HG03439 (cell line): ENCODE measurements at regions not wholly inside any gene's neighbourhood (a gene's known extent, or its start where the extent isn't known, plus 50 kb on each side); places are given as distances from the start of the nearest gene placed in this dataset.
"Not testable (repeated sequence)": the region's sequence is repeated elsewhere in the genome, so short reads cannot be mapped to it uniquely, and the experiment has no call there.

Source experiments
- ATAC-seq: cut with Tn5 transposase; IDR thresholded peaks from one replicate; pipeline ENCODE4 v1.9.1; 2021; ENCODE audit warnings: mild to moderate bottlenecking, moderate library complexity; ENCODE audit not compliant: unreplicated experiment

DNA sequence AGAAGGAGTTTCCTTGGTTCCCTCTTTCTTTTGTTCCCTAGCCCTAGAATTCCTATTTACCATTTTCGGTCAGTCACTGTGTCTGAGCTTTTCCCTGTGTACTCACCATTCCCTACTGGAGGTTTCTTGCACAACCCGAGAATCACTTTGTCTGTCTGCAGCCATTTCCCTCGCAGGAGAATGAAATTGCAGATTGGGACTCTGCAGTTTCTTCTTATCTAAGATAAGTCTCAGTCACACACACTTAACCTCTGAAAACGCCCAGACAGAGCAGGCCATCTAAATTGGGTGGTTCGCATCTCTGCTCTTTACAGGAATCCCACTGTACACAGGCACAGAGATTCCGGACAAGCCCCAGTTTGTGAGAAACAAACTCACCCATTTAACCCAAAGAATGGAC, 58.6 kb upstream of the CNTNAP2 start:
- ATAC-seq, result no peak

DNA sequence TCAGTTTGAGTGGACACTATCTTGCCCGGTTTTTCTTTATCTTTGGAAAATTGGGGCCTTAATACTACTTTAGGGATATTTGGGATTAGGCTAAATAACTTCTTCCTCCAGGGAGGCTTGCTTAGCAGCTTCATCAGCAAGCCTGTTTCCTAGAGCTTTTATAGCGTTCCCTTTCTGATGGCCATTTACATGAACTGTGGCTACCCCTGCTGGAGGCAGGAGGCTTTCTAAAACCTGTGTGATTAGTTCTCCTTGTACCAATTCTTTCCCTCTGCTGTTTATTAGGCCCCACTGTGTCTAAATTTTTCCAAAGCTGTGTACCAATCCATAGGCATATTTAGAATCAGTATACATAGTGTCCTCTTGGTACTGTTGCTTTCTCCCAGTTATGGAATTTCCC, 61.7 kb upstream of the CNTNAP2 start:
- no peak for ATAC-seq

DNA sequence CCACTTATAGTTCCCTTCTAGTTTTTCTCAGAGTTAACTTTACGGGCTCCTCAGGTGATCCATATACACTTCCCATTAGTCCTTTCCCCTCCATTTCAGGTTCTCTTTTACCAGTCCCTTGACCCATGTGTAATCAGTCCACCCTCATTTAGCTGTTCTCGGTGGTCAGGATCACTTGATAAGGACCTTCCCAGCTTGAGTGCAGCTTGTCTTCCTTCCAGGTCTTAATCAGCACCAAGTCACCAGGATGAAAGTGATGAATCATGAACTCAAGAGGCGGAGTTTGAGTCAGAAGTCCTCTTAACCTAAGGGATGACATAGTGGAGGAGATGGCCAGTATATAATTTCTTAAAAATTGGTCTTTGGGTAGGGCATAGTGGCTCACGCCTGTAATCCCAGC, 63.1 kb upstream of the CNTNAP2 start:
- no peak for ATAC-seq

DNA sequence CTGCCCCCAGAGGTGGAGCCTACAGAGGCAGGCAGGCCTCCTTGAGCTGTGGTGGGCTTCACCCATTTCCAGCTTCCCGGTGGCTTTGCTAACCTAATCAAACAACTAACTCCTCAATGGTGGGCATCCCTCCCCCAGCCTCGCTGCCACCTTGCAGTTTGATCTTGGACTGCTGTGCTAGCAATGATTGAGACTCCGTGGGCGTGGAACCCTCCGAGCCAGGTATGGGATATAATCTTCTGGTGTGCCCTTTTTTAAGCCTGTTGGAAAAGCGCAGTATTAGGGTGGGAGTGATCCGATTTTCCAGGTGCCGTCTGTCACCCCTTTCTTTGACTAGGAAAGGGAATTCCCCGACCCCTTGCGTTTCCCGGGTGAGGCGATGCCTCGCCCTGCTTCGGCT, 73.3 kb upstream of the CNTNAP2 start:
- ATAC-seq, result not testable (repeated sequence)

DNA sequence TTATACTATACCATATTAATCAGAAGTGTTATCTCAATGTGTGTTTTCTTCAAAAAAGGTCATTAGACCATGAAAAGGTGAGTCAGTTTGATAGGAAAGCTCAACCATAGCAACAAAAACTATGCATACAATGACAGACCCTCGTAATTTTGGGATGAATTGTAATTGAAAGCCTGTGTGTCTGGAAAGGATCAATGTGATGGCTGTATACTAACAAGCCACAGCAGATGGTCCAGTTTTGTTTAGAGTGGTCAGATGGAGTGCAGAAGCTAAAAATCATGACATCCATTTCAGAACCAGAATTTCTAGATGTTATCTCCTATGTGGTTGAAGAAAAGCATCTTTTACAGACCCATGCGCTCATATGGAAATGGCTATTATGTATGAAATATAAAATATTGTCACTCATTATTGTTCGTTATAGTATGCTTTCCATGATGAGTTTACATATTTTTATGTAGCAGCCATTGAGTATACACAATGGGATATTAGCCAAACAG, 88.3 kb upstream of the CNTNAP2 start:
- ATAC-seq, result no peak

DNA sequence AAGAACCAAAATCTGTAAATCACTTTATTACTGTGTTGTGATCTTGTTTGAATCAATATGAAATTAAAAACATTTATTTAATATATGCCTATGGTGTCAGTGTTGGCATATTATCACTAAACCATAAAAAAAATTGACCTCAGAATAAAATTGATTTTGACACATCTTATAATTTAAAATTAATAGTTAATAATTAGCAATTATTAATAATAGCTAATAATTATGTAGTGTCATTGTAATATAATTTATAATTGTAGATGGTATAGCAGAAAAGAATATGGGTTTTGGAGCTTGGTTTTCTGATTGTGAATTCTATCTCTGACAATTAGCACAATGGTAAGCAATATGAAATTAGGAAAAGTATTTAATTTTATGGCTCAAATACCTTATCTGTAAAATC, 89.4 kb upstream of the CNTNAP2 start:
- no peak for ATAC-seq

DNA sequence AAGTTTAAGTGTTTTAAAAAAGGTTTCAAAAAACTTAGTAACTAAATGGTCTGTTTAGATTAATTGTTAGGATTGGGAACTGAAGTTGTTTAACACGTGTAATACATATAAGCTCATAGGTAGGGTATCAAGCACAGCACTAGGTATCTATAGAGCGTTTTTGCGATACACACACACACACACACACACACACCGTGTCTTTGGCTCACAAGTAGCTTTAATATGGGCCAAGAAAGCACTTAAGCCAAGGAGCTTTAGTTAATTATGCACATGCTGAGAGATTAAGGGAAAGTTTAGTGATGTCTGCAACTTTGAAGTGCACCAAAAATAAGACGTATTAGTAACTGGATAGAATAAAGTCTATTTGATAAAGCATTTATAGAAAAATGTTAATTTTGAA, 93.8 kb upstream of the CNTNAP2 start:
- no peak for ATAC-seq

DNA sequence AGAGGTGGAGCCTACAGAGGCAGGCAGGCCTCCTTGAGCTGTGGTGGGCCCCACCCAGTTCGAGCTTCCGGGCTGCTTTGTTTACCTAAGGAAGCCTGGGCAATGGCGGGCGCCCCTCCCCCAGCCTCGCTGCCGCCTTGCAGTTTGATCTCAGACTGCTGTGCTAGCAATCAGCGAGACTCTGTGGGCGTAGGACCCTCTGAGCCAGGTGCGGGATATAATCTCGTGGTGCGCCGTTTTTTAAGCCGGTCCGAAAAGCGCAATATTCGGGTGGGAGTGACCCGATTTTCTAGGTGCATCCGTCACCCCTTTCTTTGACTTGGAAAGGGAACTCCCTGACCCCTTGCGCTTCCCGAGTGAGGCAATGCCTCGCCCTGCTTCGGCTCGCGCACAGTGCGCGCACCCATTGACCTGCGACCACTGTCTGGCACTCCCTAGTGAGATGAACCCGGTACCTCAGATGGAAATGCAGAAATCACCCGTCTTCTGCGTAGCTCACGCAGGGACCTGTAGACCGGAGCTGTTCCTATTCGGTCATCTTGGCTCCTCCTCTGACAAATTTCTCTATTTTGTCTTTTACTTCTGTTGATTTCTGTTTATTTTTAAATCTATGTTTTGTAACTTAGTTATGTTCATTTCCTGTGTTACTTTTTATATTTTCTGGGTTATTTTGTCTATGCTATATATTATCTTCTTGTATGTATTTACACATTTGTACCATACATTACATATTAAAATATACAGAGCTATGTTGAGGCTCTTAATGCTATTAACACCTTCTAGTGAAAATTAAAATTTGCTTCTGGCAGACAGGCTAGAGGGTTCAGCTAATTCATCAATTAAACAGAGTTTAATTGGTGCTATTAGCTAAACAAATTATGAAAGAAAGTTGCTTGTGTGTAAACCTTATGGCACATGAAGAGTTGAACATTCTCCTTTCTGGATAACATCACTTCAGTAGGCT, 97.3 kb upstream of the CNTNAP2 start:
- ATAC-seq, result not testable (repeated sequence)

DNA sequence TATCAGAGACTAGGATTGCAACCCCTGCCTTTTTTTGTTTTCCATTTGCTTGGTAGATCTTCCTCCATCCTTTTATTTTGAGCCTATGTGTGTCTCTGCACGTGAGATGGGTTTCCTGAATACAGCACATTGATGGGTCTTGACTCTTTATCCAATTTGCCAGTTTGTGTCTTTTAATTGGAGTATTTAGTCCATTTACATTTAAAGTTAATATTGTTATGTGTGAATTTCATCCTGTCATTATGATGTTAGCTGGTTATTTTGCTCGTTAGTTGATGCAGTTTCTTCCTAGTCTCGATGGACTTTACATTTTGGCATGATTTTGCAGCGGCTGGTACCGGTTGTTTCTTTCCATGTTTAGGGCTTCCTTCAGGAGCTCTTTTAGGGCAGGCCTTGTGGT, 99.2 kb upstream of the CNTNAP2 start:
- ATAC-seq, result not testable (repeated sequence)

DNA sequence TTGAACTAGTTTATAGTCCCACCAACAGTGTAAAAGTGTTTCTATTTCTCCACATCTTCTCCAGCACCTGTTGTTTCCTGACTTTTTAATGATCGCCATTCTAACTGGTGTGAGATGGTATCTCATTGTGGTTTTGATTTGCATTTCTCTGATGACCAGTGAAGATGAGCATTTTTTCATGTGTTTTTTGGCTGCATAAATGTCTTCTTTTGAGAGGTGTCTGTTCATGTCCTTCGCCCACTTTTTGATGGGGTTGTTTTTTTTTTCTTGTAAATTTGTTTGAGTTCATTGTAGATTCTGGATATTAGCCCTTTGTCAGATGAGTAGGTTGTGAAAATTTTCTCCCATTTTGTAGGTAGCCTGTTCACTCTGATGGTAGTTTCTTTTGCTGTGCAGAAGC, 102.4 kb upstream of the CNTNAP2 start:
- not testable (repeated sequence) for ATAC-seq

DNA sequence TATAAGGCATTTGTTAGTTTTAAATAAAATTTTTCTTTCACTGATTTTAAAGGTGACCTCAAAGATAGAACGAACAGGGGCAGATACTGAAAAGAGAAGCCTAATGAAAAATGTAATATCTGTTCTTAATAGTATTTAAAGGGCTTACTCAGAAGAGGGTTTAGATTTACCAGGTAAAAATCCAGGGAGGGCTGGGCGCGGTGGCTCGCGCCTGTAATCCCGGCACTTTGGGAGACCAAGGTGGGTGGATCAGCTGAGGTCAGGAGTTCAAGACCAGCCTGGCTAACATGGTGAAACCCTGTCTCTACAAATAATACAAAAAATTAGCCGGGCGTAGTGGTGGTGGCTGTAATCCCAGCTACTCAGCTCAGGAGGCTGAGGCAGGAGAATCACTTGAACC, 108.3 kb upstream of the CNTNAP2 start:
- ATAC-seq, result no peak

DNA sequence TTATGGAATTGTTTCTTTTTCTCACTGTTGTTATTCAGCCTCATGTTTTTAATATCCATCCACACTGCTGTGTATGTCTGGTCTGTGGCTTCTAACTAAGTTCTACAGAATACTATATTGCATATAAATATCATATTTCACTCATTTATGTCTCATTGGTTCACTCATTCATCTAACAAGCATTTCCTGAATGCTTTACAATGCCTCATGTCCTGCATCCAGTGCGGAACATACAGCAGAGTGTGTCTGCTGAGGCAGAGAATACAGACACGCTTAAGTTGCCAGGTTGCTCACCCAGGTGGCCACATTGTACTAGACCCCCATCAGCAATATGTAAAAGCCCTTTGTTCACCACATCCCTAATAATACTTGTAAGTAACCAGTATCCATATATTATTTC, 111.8 kb upstream of the CNTNAP2 start:
- ATAC-seq, result no peak

DNA sequence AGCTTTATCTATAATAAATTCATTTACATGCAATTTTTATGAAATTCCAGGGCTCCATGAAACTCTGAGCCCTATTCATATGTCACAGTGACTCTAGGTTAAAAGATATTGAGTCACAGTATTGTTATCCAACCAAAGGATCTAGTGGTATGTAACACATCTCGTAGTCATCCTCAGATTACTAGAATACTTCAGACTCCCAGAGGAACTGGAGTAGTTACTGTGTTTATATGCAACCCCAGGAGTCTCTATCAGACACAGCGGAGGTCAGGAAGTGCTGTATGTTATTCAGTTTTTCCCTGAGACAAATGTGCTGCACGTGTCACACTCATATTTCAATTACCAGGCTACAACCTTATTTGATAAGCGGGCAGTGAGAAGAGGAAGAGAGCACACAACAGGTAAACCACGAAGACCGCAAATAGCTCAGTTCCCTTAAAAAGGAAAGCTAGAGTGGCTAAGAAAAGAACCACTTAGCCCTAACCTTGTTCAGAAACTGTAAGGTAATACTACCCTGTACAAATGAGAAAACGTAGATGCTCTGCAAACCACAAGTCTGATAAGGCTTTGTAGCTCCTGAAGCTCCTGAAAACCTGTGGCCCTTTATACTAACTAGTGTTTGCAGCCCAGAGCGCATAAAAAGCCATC, 114.0 kb upstream of the CNTNAP2 start:
- no peak for ATAC-seq

DNA sequence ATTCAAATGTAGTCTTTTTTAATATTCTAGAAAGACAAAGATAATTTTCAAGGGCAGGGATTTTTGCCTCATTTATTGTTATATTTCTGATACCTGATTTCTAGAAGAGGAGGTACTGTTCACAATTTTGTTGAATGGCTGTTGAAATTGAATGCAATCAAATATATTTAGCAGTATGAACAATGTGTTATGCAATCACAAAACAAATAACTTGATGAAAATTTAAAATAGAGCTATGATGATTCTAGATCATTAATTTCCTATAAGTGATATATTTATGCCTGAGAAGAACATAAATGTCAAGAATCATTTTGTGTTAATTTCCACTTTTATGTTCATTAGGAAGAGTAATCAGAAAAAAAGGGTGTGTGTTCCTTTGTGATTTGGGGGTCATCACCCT, 114.6 kb upstream of the CNTNAP2 start:
- ATAC-seq, result no peak

DNA sequence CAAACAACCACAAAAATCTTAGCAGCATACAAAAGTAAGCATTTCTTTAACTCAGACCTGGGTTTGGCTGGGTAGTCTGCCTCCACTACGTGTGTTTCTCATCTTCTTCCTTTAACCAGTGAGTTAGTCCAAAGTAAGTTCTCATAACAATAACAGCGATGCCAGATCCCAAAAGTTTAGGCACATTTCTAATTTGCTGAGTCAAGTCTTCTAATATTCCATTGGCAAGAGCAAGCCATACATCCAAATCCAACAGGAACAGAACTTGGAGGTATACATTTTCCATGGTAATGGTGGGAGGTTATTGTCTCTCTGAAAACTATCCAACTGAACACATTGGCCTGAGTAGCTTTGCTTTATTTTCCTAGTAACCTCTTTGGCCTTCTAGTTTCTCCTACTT, 115.7 kb upstream of the CNTNAP2 start:
- ATAC-seq, result no peak

DNA sequence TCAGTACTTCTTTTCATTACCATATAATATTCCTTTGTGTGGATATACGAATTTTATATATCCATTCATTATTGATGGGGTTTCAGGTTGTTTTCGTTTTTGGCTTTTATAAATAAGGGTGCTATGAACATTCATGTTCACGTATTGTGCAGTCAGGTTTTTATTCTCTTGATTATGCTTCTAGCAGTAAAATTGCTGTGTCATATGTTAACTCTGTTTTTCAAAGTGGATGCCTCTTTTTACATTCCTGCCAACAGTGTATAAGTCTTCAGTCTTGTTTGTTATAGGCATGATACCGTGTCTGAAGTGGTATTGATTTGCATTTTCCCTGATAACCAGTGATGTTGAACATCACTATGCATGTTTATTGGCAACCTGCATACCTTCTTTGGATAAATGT, 127.1 kb upstream of the CNTNAP2 start:
- ATAC-seq, result no peak

DNA sequence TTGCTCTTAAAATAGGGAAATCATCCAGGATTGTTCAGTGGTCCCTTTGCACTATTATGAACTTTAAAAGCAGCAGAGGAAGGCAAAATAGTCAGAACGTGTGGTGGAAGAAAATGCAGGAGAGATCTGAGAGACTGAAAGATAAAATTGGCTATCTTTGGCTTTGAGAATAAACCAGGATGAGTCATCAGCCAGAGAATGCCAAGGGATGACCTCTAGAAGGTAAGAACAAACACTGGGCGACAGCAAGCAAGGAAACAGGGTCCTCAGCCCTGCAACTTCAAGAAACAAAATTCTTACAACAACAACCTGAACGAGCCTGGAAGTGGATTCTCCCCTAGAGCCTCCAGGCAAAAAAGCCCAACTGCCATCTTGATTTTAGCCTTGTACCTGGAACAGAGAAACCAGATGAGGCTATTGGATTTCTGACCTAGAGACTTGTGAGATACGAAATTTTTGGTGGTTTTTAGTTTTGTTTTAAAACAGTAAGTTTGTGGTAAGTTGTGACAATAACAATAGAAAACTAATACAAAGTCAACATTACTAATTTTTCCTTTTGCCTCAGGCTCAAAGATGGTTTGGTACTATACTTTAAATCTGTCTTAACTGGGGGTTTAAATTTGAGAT, 130.2 kb upstream of the CNTNAP2 start:
- ATAC-seq, result no peak

DNA sequence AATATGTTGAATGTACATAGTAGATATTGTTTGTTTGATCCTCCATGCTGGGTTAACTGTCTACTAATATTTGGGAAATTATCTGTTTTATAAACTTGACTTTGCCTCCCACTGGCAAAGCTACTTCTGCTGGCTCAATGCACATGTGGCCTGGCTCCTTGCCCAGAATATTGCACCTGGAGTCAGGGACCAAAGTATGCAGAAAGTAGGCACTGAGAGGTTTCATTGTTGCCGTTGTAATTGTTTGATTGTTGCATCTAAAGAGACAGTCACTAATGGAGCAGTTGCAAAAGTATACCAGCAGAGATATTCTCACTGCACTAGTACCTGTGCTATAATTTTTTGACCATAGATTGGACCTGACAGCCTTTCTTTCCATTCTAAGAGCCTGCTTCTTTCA, 137.8 kb upstream of the CNTNAP2 start:
- no peak for ATAC-seq

DNA sequence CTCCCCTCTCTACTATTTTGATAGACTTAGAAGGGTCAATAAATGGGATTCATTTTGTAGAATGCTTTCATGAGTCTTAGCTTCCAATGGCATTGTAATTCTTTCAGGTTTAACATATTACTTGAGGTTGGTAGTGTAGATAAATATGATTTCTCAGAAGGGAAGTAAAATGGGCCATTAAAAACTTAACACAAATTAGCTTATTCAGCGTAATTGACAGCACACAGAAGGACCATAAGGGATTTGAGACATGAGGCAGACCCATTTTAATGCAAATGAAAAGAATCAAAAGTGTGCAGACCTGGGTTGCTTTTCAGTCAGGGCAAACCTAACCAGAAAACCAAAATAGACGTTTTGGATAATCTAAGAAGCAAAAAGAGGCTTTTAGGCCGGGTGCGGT, 156.6 kb upstream of the CNTNAP2 start:
- ATAC-seq, result no peak

DNA sequence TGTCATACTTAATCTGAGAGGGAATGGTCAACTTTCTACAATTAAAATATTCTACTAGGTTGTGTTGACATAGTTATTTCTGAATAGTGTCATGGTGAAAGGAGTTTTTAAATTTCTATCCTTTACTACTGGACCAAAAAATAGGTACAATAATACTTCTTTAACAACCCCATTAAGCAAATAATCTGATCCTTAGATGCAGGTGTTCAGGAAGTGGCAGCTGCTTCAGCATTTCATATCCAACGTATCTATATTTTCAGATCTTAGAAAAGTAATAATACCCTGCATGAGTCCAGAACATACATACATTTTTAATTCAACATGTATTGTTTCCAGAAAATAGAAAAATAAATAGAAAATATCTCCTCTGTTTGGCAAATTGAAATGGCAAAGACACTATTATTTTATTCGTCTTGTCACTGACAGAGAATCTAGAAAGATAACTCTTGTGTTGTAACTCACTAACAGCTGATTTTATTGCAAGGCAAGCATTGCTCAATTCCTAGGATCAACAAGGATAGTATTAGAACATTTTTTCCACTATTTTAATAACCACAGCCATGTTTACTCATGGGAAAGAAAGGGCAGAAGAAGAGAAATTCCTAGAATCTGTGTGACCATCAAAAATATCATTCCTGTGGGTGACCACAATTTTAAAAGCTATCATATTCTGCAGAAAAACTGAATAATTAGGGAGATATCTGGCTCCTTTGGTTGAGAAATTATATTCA, 159.3 kb upstream of the CNTNAP2 start:
- no peak for ATAC-seq

DNA sequence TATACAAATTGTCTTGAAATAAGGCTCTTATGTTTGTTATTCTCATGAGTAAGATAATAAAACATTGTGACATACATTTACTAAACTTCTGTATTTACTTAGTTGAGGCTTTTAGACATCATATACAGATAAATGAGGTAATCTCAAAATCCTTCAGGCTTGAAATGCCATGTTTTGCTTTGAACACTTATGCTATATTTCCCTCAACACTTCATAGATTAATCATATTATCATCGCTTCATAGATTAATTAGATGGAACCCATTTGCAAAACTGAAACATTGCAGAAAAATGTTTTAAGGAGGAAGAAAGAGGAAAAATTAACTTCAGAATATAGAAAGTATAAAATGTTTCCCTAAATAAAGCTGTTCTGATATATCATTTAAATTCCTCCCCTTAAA, 165.0 kb upstream of the CNTNAP2 start:
- ATAC-seq, result no peak
